Mucosa of gallbladder (tissue), 1 donor: ENCODE measurements at regions not wholly inside any gene's neighbourhood (a gene's known extent, or its start where the extent isn't known, plus 50 kb on each side); places are given as distances from the start of the nearest gene placed in this dataset.

Experiments
- DNase-seq: peaks from one replicate; pipeline ENCODE4 v3.0.0-alpha.2; 2020; ENCODE audit warnings: low spot score
- donor health status: DM: no; HTN: no; CAD: no.

- no peak for DNase-seq
These were observed 54.1 kb upstream of the ARHGAP5 start for GRCh38 chr14:32022938-32023466.

DNA sequence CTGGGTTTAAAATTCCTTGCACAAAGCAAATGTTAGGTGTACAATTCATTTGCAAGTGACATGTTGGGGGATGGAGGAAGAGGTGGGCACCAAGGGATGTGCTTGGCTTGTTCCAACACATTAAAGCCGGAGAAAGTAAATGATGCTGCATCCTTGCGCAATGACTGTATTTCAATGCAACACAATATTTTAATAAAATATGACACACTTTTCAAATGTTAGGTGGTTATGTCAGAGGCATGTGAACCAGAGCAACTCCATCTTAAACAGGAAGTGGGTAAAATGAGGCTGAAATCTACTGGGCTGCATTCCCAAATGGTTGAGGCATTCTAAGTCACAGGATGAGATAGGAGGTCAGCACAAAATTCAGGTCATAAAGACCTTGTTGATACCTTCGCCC is 53.6 kb upstream of the ARHGAP5 start:
- DNase-seq = no peak

DNA sequence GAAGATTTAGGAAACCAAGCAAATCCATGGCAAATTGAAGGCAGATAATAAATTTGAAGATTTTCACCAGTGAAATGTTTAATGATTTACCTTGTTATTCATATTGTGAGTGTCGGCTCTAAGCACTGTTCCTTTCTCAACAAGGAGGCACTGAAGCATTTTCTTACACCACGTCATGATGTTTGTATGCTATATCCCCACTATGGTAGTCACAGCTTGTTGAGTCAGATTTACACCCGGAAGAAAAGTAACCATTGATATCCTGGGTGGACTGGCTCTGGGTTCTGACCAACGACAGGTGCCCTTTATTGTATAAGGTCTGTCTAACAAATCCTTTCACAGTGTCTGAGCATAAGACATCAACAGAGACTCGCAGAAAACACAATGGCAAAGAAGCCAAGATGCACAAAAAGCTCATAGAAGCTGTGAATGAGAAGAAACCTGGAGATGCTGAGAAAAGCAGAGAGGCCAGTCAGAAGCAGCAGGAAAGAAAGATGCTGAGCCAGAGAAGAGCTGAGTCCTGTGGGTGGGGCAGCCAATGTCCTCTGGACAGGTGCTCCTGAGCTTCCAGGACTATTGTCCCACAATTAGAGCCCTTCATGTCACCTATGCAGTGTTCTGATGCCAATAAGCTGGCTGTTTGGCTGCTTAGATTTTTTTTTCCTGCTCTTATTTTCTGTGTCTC is 49.7 kb upstream of the ARHGAP5 start:
- no peak for DNase-seq
